ENCODE measurements at regions not wholly inside any gene's neighbourhood (a gene's known extent, or its start where the extent isn't known, plus 50 kb on each side); places are given as distances from the start of the nearest gene placed in this dataset.

- H3K27ac ChIP-seq: no peak overlapping the region
- TF ChIP-seq ZFX (IDR thresholded peaks at IDR 0.05) (no peak), CTCF (conservative IDR thresholded peaks at IDR 0.05) (no peak)
Measured at GRCh38 chr21:16363518-16363917, 633.7 kb downstream of the USP25 start.

- H3K27ac ChIP-seq: no peak overlapping the region
- TF ChIP-seq CTCF (conservative IDR thresholded peaks at IDR 0.05): no peak
- no peak for TF ChIP-seq ZFX (IDR thresholded peaks at IDR 0.05)
Measured at GRCh38 chr21:16366207-16366606, 636.4 kb downstream of the USP25 start.

- TF ChIP-seq ZFX (IDR thresholded peaks at IDR 0.05): no peak
- no peak for TF ChIP-seq CTCF (conservative IDR thresholded peaks at IDR 0.05)
- H3K27ac ChIP-seq: no peak overlapping the region
Measured at GRCh38 chr21:16367079-16367478, 637.3 kb downstream of the USP25 start.

- H3K27ac ChIP-seq: no peak overlapping the region; the same call in 1 of the 2 replicates
- no peak for TF ChIP-seq CTCF (conservative IDR thresholded peaks at IDR 0.05)
- no peak for TF ChIP-seq ZFX (IDR thresholded peaks at IDR 0.05)
Measured at GRCh38 chr21:16370186-16370585, 640.4 kb downstream of the USP25 start.

GRCh38 chr21:16372586-16372985 lies 642.8 kb downstream of the USP25 start:
- no peak for TF ChIP-seq ZFX (IDR thresholded peaks at IDR 0.05)
- no peak for TF ChIP-seq CTCF (conservative IDR thresholded peaks at IDR 0.05)
- no peak overlapping the region; the same call in 1 of the 2 replicates for H3K27ac ChIP-seq

GRCh38 chr21:16376673-16377072 lies 646.9 kb downstream of the USP25 start:
- H3K27ac ChIP-seq: peak overlapping the region; percentile 47
- TF ChIP-seq CTCF (conservative IDR thresholded peaks at IDR 0.05) (no peak), ZFX (IDR thresholded peaks at IDR 0.05) (no peak)

- TF ChIP-seq ZFX (IDR thresholded peaks at IDR 0.05) (no peak), CTCF (conservative IDR thresholded peaks at IDR 0.05) (no peak)
- peak overlapping the region; percentile 47 for H3K27ac ChIP-seq
Measured at GRCh38 chr21:16377120-16377658, 647.4 kb downstream of the USP25 start.

Data from C4-2B (cell line).